ENCODE measurements at regions not wholly inside any gene's neighbourhood (a gene's known extent, or its start where the extent isn't known, plus 50 kb on each side); places are given as distances from the start of the nearest gene placed in this dataset.

DNA sequence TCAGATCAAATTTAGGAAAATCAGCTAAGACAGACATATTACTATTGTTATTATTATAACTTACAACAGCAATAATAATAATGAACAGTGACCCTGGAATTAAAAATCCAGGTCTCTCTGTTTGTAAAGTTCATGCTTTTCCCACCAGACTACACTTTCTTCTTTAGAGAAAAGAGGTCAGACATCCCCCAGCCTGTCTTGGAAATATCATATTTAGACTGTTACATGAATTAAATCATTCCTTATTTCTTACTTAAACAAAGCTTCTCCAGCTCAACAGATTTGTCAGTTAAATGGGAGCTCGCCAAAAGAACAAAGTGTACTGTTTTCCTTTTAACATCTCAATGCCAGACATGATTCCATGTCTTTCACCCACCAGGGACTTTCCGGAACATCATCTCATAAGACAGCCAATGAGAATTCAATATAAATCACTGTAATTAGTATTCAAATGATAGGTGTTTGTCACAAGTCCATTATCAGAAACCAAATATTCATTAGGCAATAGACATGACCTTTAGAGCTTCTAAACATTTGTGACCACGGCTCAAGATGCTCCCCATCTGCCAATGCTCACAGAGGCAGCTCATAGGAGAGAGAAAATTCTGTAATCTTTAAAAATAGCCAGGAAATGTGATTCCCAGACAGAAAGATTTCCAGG is 351.9 kb downstream of the ENC1 start:
- Histone ChIP-seq H3K4me2 (ENCODE audit: low read length) (no peak overlapping the region), H3K9ac (ENCODE audit: low read length) (no peak overlapping the region), H3K79me2 (ENCODE audit: low read length) (no peaks in the 10 kb centered on the region), H3K36me3 (ENCODE audit: low read depth, low read length) (no peaks in the 10 kb centered on the region), H3K27me3 (ENCODE audit: low read length) (no peaks in the 10 kb centered on the region), H3K27ac (ENCODE audit: low read length) (no peak overlapping the region), H3K9me3 (ENCODE audit: low read length) (no peaks in the 10 kb centered on the region), H3K4me3 (ENCODE audit: low read length) (no peak overlapping the region), H3F3A (ENCODE audit: low read length, unreplicated experiment) (no peaks in the 10 kb centered on the region), H2AFZ (ENCODE audit: low read length) (no peak overlapping the region), H3K4me1 (ENCODE audit: insufficient read depth, low read length) (peaks cover 7% of the 10 kb centered on the region; the same call in 1 of the 2 replicates), H3K9me2 (replicated peaks; ENCODE audit: low read length) (no peaks in the 10 kb centered on the region), H4K20me1 (ENCODE audit: low read length) (no peaks in the 10 kb centered on the region)
- ATAC-seq (no peak), DNase-seq (no peak)
- intact Hi-C loops (cut with micrococcal nuclease), result no loop called here
- TF ChIP-seq, protein P1, sequence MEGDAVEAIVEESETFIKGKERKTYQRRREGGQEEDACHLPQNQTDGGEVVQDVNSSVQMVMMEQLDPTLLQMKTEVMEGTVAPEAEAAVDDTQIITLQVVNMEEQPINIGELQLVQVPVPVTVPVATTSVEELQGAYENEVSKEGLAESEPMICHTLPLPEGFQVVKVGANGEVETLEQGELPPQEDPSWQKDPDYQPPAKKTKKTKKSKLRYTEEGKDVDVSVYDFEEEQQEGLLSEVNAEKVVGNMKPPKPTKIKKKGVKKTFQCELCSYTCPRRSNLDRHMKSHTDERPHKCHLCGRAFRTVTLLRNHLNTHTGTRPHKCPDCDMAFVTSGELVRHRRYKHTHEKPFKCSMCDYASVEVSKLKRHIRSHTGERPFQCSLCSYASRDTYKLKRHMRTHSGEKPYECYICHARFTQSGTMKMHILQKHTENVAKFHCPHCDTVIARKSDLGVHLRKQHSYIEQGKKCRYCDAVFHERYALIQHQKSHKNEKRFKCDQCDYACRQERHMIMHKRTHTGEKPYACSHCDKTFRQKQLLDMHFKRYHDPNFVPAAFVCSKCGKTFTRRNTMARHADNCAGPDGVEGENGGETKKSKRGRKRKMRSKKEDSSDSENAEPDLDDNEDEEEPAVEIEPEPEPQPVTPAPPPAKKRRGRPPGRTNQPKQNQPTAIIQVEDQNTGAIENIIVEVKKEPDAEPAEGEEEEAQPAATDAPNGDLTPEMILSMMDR (conservative IDR thresholded peaks at IDR 0.05; ENCODE audit: low read depth, low read length), result no peak
- no peak for TF ChIP-seq EZH2phosphoT487 (IDR thresholded peaks at IDR 0.05; ENCODE audit: borderline replicate concordance, low read length)
- TF ChIP-seq EZH2 (IDR thresholded peaks at IDR 0.05; ENCODE audit: low read length, unreplicated experiment), result no peak
- ChIA-PET CTCF (no interaction called here), POLR2A (ENCODE audit: unreplicated experiment) (no interaction called here)
- BruUV-seq (replicated peaks), result no TSS peak

DNA sequence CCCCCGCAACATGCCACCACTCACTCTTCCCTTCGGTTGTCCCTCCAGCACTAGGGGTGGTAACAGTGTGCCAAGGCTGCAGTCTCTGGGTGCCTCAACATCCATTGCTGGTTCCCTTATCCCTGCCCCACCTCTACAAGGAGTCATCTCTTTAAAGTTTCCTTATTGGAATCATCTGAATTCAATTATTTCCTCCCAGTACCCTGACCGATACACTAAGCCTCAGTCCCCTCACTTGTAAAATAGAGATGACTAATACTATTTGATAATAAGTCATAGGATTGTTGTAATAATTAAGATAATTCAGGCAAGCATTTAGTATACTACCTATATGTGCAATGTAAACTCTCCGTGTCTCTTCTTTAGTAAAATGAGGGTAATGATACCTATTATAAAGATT is 352.5 kb downstream of the ENC1 start:
- no peak overlapping the region for H3K27ac ChIP-seq (ENCODE audit: low read length)
- H4K20me1 ChIP-seq (ENCODE audit: low read length), result no peaks in the 10 kb centered on the region
- intact Hi-C loops (cut with micrococcal nuclease), result no loop called here
- H3K9ac ChIP-seq (ENCODE audit: low read length), result no peak overlapping the region
- no peak overlapping the region for H3K4me2 ChIP-seq (ENCODE audit: low read length)
- no TSS peak for BruUV-seq (replicated peaks)
- no peak overlapping the region for H3K4me3 ChIP-seq (ENCODE audit: low read length)
- no peaks in the 10 kb centered on the region for H3K79me2 ChIP-seq (ENCODE audit: low read length)
- TF ChIP-seq EZH2phosphoT487 (IDR thresholded peaks at IDR 0.05; ENCODE audit: borderline replicate concordance, low read length) (no peak), EZH2 (IDR thresholded peaks at IDR 0.05; ENCODE audit: low read length, unreplicated experiment) (no peak)
- TF ChIP-seq, protein P1 (conservative IDR thresholded peaks at IDR 0.05; ENCODE audit: low read depth, low read length), result no peak
- H3F3A ChIP-seq (ENCODE audit: low read length, unreplicated experiment), result no peaks in the 10 kb centered on the region
- no peak for ATAC-seq
- no peak for DNase-seq
- no peaks in the 10 kb centered on the region for H3K9me3 ChIP-seq (ENCODE audit: low read length)
- POLR2A ChIA-PET (ENCODE audit: unreplicated experiment), result no interaction called here
- no peaks in the 10 kb centered on the region for H3K27me3 ChIP-seq (ENCODE audit: low read length)
- CTCF ChIA-PET, result no interaction called here
- H3K4me1 ChIP-seq (ENCODE audit: insufficient read depth, low read length), result peaks cover 7% of the 10 kb centered on the region; the same call in 1 of the 2 replicates
- H2AFZ ChIP-seq (ENCODE audit: low read length), result no peak overlapping the region
- no peaks in the 10 kb centered on the region for H3K36me3 ChIP-seq (ENCODE audit: low read depth, low read length)
- no peaks in the 10 kb centered on the region for H3K9me2 ChIP-seq (replicated peaks; ENCODE audit: low read length)
